GM19193 (cell line): ENCODE measurements at regions not wholly inside any gene's neighbourhood (a gene's known extent, or its start where the extent isn't known, plus 50 kb on each side); places are given as distances from the start of the nearest gene placed in this dataset.

ENCODE experiments used
- POLR2A ChIP-seq: IDR thresholded peaks from 4 replicates; pipeline ENCODE4 v1.6.1; 2011; ENCODE audit not compliant: insufficient read depth, insufficient read length; ENCODE audit errors: extremely low read depth

- TF ChIP-seq POLR2A, result no peak
Measured at GRCh38 chr13:43985422-43986072, 105.8 kb downstream of the LACC1 start.

GRCh38 chr13:43986421-43986981, 106.8 kb downstream of the LACC1 start:
- no peak for TF ChIP-seq POLR2A

GRCh38 chr13:43988302-43988701, 108.6 kb downstream of the LACC1 start:
- TF ChIP-seq POLR2A, result no peak

- no peak for TF ChIP-seq POLR2A
Measured at GRCh38 chr13:43990021-43990420, 110.3 kb downstream of the LACC1 start.

- TF ChIP-seq POLR2A, result no peak
Measured at GRCh38 chr13:43990829-43991228, 111.1 kb downstream of the LACC1 start.

GRCh38 chr13:43991773-43992201, 112.1 kb downstream of the LACC1 start:
- TF ChIP-seq POLR2A, result no peak

GRCh38 chr13:43992211-43992610, 112.5 kb downstream of the LACC1 start:
- TF ChIP-seq POLR2A, result no peak

GRCh38 chr13:43994999-43995859, 115.5 kb downstream of the LACC1 start:
- TF ChIP-seq POLR2A, result no peak

GRCh38 chr13:43996221-43996620, 116.5 kb downstream of the LACC1 start:
- TF ChIP-seq POLR2A, result no peak

- no peak for TF ChIP-seq POLR2A
Measured at GRCh38 chr13:44003481-44003880, 123.8 kb downstream of the LACC1 start.

GRCh38 chr13:44004878-44005277, 125.2 kb downstream of the LACC1 start:
- TF ChIP-seq POLR2A, result no peak

- TF ChIP-seq POLR2A, result no peak
Measured at GRCh38 chr13:44007451-44007850, 127.7 kb downstream of the LACC1 start.

GRCh38 chr13:44011036-44011435, 131.3 kb downstream of the LACC1 start:
- TF ChIP-seq POLR2A, result no peak

GRCh38 chr13:44012910-44013757, 133.4 kb downstream of the LACC1 start:
- no peak for TF ChIP-seq POLR2A

GRCh38 chr13:44013758-44014291, 134.1 kb downstream of the LACC1 start:
- TF ChIP-seq POLR2A, result no peak

GRCh38 chr13:44014501-44014900, 134.8 kb downstream of the LACC1 start:
- TF ChIP-seq POLR2A, result no peak

- no peak for TF ChIP-seq POLR2A
Measured at GRCh38 chr13:44015118-44015517, 135.4 kb downstream of the LACC1 start.
